OCI-LY7 (cell line): ENCODE measurements at regions not wholly inside any gene's neighbourhood (a gene's known extent, or its start where the extent isn't known, plus 50 kb on each side); places are given as distances from the start of the nearest gene placed in this dataset.
"Not testable (repeated sequence)": the region's sequence is repeated elsewhere in the genome, so short reads cannot be mapped to it uniquely, and the experiment has no call there.

Experiments used
- BruUV-seq: library from RNA; stranded (reverse); fragments of 400-500 nt; replicated peaks from 2 replicates; lab custom pipeline; 2021; lab: Mats Ljungman, UMichigan
- CTCF ChIA-PET: fragments of 300-600 bp; sonication (Branson Sonifier 250); formaldehyde crosslinking; loops from one replicate; lab custom pipeline; 2022; ENCODE audit warnings: antibody characterized with exemption; ENCODE audit not compliant: unreplicated experiment; lab: Charles Lee
- POLR2A ChIA-PET: fragments of 300-600 bp; sonication (Branson Sonifier 250); formaldehyde crosslinking; loops from one replicate; lab custom pipeline; 2022; ENCODE audit warnings: antibody characterized with exemption; lab: Charles Lee
- DNase-seq: peaks from one replicate; pipeline ENCODE4 v3.0.0-alpha.2; 2015; ENCODE audit warnings: low spot score
- H2AFZ ChIP-seq: fragments of 200-600 bp; sonication (generic), shearing (Covaris generic); 2 replicates; pipeline ENCODE4 v1.6.1; 2014; ENCODE audit warnings: mild to moderate bottlenecking, antibody characterized with exemption, low read length, moderate library complexity
- H3K27ac ChIP-seq: fragments of 200-600 bp; sonication (generic); 2 replicates; pipeline ENCODE4 v1.5.1; 2014; ENCODE audit warnings: mixed run types, low read depth, mild to moderate bottlenecking, moderate library complexity, low read length, inconsistent platforms; ENCODE audit not compliant: poor library complexity, severe bottlenecking
- H3K36me3 ChIP-seq: fragments of 200-600 bp; sonication (generic); 2 replicates; pipeline ENCODE4 v1.6.1; 2014; ENCODE audit warnings: mild to moderate bottlenecking, antibody characterized with exemption, low read length, moderate library complexity, mixed read lengths; ENCODE audit not compliant: insufficient read depth
- H3K4me1 ChIP-seq: fragments of 200-600 bp; sonication (generic); 2 replicates; pipeline ENCODE4 v1.5.1; 2014; ENCODE audit warnings: mild to moderate bottlenecking, low read length; ENCODE audit not compliant: insufficient read depth, poor library complexity, severe bottlenecking
- H3K4me2 ChIP-seq: fragments of 200-600 bp; sonication (generic); 2 replicates; pipeline ENCODE4 v1.6.1; 2014; ENCODE audit warnings: mild to moderate bottlenecking, low read length
- H3K4me3 ChIP-seq: fragments of 200-600 bp; sonication (generic); 2 replicates; pipeline ENCODE4 v1.5.1; 2014; ENCODE audit warnings: mild to moderate bottlenecking, low read depth, low read length; ENCODE audit not compliant: poor library complexity, severe bottlenecking
- H3K79me2 ChIP-seq: fragments of 200-600 bp; sonication (generic); 2 replicates; pipeline ENCODE4 v1.6.1; 2016; ENCODE audit warnings: low read depth, mild to moderate bottlenecking, low read length, moderate library complexity, mixed read lengths; ENCODE audit not compliant: insufficient read depth
- H3K9me2 ChIP-seq: fragments of 200-600 bp; sonication (generic); 2 replicates; pipeline ENCODE4 v1.6.1; 2016; ENCODE audit warnings: mild to moderate bottlenecking, low read length, mixed read lengths; ENCODE audit not compliant: insufficient read depth
- H3K9me3 ChIP-seq: fragments of 200-600 bp; sonication (generic); 2 replicates; pipeline ENCODE4 v1.6.1; 2014; ENCODE audit warnings: mild to moderate bottlenecking, mixed run types, low read length, mixed read lengths
- H4K20me1 ChIP-seq: fragments of 200-600 bp; sonication (generic); 2 replicates; pipeline ENCODE4 v1.6.1; 2014; ENCODE audit warnings: mild to moderate bottlenecking, antibody characterized with exemption, low read length, moderate library complexity, mixed read lengths; ENCODE audit not compliant: insufficient read depth
- CTCF ChIP-seq: fragments of 200-600 bp; sonication (generic); conservative IDR thresholded peaks from 2 replicates; pipeline ENCODE4 v1.5.1; 2014; ENCODE audit warnings: mild to moderate bottlenecking, antibody characterized with exemption, low read length, moderate library complexity, mixed read lengths
- EZH2phosphoT487 ChIP-seq: fragments of 200-600 bp; sonication (generic); IDR thresholded peaks from 2 replicates; pipeline ENCODE4 v1.6.1; 2018; ENCODE audit warnings: low read depth, borderline replicate concordance, mild to moderate bottlenecking, mixed run types, antibody characterized with exemption, low read length, moderate library complexity, mixed read lengths
- intact Hi-C: fragments of 100-400 bp; cut with micrococcal nuclease; formaldehyde crosslinking; loops from one replicate; pipeline ENCODE4 v1.10.0; 2022; ENCODE audit not compliant: unreplicated experiment

GRCh38 chr6:60737315-60737714, 1548.7 kb downstream of the KHDRBS2 start:
- H3K9me2 ChIP-seq, H3K36me3 ChIP-seq, H3K4me2 ChIP-seq, DNase-seq, intact Hi-C loops, POLR2A ChIA-PET, H3K4me1 ChIP-seq, H2AFZ ChIP-seq, H3K79me2 ChIP-seq, H3K9me3 ChIP-seq, H4K20me1 ChIP-seq, BruUV-seq, CTCF ChIA-PET, H3K27ac ChIP-seq, H3K4me3 ChIP-seq: not testable (repeated sequence)

- DNase-seq, CTCF ChIA-PET, H3K4me1 ChIP-seq, H3K79me2 ChIP-seq, H3K4me3 ChIP-seq, intact Hi-C loops, BruUV-seq, H3K4me2 ChIP-seq, H3K27ac ChIP-seq, H4K20me1 ChIP-seq, H3K36me3 ChIP-seq, H3K9me2 ChIP-seq, H3K9me3 ChIP-seq, H2AFZ ChIP-seq, POLR2A ChIA-PET: not testable (repeated sequence)
Observed at GRCh38 chr6:60723935-60724334, 1562.1 kb downstream of the KHDRBS2 start.

GRCh38 chr6:60695232-60695631, 1590.8 kb downstream of the KHDRBS2 start:
- ChIA-PET CTCF (no interaction called here), POLR2A (no interaction called here)
- no peaks in the 10 kb centered on the region for H3K79me2 ChIP-seq
- H4K20me1 ChIP-seq = no peaks in the 10 kb centered on the region
- intact Hi-C loops = no loop called here
- DNase-seq = no peak
- TF ChIP-seq EZH2phosphoT487 (no peak), CTCF (no peak)
- H3K9me3 ChIP-seq = peaks cover 5% of the 10 kb centered on the region; the same call in 1 of the 2 replicates
- H2AFZ ChIP-seq = no peak overlapping the region
- H3K4me3 ChIP-seq = no peak overlapping the region
- no peaks in the 10 kb centered on the region for H3K36me3 ChIP-seq
- no peaks in the 10 kb centered on the region for H3K4me1 ChIP-seq
- BruUV-seq = no TSS peak
- no peak overlapping the region for H3K4me2 ChIP-seq
- H3K9me2 ChIP-seq = no peaks in the 10 kb centered on the region
- H3K27ac ChIP-seq = no peak overlapping the region

GRCh38 chr6:60687085-60687484, 1598.9 kb downstream of the KHDRBS2 start:
- intact Hi-C loops = no loop called here
- H2AFZ ChIP-seq = no peak overlapping the region
- no peaks in the 10 kb centered on the region for H3K9me2 ChIP-seq
- no peaks in the 10 kb centered on the region for H3K9me3 ChIP-seq
- no peak overlapping the region for H3K4me2 ChIP-seq
- no peaks in the 10 kb centered on the region for H3K36me3 ChIP-seq
- no peak for DNase-seq
- TF ChIP-seq CTCF (no peak), EZH2phosphoT487 (no peak)
- CTCF ChIA-PET = no interaction called here
- no peaks in the 10 kb centered on the region for H3K4me1 ChIP-seq
- no peaks in the 10 kb centered on the region for H4K20me1 ChIP-seq
- POLR2A ChIA-PET = interaction anchor here (0.6 to 0.7 kb wide), 2 partner anchors 21 to 25 kb away, joined by 3 read pairs; no protein-coding TSS in a partner anchor
- no peak overlapping the region for H3K27ac ChIP-seq
- H3K4me3 ChIP-seq = no peak overlapping the region
- no peaks in the 10 kb centered on the region for H3K79me2 ChIP-seq
- no TSS peak for BruUV-seq
